ENCODE measurements at regions not wholly inside any gene's neighbourhood (a gene's known extent, or its start where the extent isn't known, plus 50 kb on each side); places are given as distances from the start of the nearest gene placed in this dataset.

- no peak for TF ChIP-seq PPARA (CRISPR knock-in tag; IDR thresholded peaks at IDR 0.05; ENCODE audit: borderline replicate concordance)
- no peak for TF ChIP-seq PATZ1 (CRISPR knock-in tag; IDR thresholded peaks at IDR 0.05; ENCODE audit: borderline replicate concordance)
- TF ChIP-seq RARB (CRISPR knock-in tag; IDR thresholded peaks at IDR 0.05): no peak
- no peak for TF ChIP-seq ZNF565 (CRISPR knock-in tag; conservative IDR thresholded peaks at IDR 0.05; ENCODE audit: low read depth)
- TF ChIP-seq ARNTL (CRISPR knock-in tag; IDR thresholded peaks at IDR 0.05; ENCODE audit: borderline replicate concordance, low read depth): no peak
- TF ChIP-seq ZC3H10 (CRISPR knock-in tag; IDR thresholded peaks at IDR 0.05): no peak
- no peak for TF ChIP-seq CREB5 (CRISPR knock-in tag; IDR thresholded peaks at IDR 0.05; ENCODE audit: low read depth)
- TF ChIP-seq CSDC2 (CRISPR knock-in tag; IDR thresholded peaks at IDR 0.05): no peak
- TF ChIP-seq ZFP3 (CRISPR knock-in tag; IDR thresholded peaks at IDR 0.05): no peak
- no peak for TF ChIP-seq ESRRG (CRISPR knock-in tag; IDR thresholded peaks at IDR 0.05)
- TF ChIP-seq ISL1 (CRISPR knock-in tag; IDR thresholded peaks at IDR 0.05): no peak
- TF ChIP-seq BACH2 (CRISPR knock-in tag; IDR thresholded peaks at IDR 0.05; ENCODE audit: borderline replicate concordance): no peak
- TF ChIP-seq ZNF8 (CRISPR knock-in tag; IDR thresholded peaks at IDR 0.05): no peak
These were observed 681.1 kb downstream of the MAT2B start for GRCh38 chr5:164186550-164186949.

Data from SK-N-SH treated with all-trans-retinoic acid at 6 μM for 48 hours (cell line).